Endothelial cell (in vitro differentiated cells): ENCODE measurements at regions not wholly inside any gene's neighbourhood (a gene's known extent, or its start where the extent isn't known, plus 50 kb on each side); places are given as distances from the start of the nearest gene placed in this dataset.

ENCODE experiments used
- DNase-seq: peaks from one replicate; pipeline ENCODE4 v3.0.0; 2021; ENCODE audit warnings: low spot score
- H3K27ac Mint-ChIP-seq: one replicate; pipeline ENCODE4 v1.8.0; 2021; ENCODE audit warnings: mixed read lengths, inconsistent platforms; ENCODE audit not compliant: unreplicated experiment
- H3K27me3 Mint-ChIP-seq: one replicate; pipeline ENCODE4 v1.8.0; 2021; ENCODE audit warnings: mild to moderate bottlenecking, moderate library complexity, mixed read lengths, inconsistent platforms; ENCODE audit not compliant: unreplicated experiment
- H3K36me3 Mint-ChIP-seq: one replicate; pipeline ENCODE4 v1.8.0; 2021; ENCODE audit warnings: mild to moderate bottlenecking, low read depth, mixed read lengths, inconsistent platforms; ENCODE audit not compliant: unreplicated experiment
- H3K4me1 Mint-ChIP-seq: one replicate; pipeline ENCODE4 v1.8.0; 2021; ENCODE audit warnings: mild to moderate bottlenecking, mixed read lengths, inconsistent platforms; ENCODE audit not compliant: unreplicated experiment
- H3K4me3 Mint-ChIP-seq: one replicate; pipeline ENCODE4 v1.8.0; 2021; ENCODE audit warnings: mild to moderate bottlenecking, mixed read lengths, inconsistent platforms; ENCODE audit not compliant: unreplicated experiment
- H3K9me3 Mint-ChIP-seq: one replicate; pipeline ENCODE4 v1.8.0; 2021; ENCODE audit warnings: mixed read lengths, inconsistent platforms; ENCODE audit not compliant: unreplicated experiment
- CTCF ChIP-seq: fragments of 200-600 bp; sonication (generic); IDR thresholded peaks from one replicate; pipeline ENCODE4 v1.5.0; 2021; ENCODE audit warnings: antibody characterized with exemption; ENCODE audit not compliant: unreplicated experiment

DNA sequence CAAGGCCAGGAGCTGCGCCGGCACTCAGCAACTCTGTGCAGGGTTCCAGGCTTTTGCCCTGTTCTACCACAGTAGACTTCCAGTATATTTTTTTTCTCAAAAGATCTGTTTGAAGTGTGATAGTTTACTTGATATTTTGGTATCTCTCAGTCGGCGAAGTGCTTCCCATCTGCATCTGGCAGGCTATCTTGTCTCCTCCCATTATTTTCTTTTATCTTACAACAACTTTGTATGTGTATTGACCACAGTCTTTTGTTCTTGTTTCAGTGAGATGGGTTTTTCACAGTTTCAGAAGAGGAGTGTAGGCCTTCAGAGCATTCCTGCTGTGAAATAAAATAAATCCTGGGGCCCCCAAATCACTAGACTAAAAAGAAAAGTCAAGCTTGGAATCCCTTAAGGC is 292.9 kb downstream of the PTGER3 start:
- Mint-ChIP-seq H3K4me3 (no peak overlapping the region), H3K27me3 (peaks cover 9% of the 10 kb centered on the region), H3K36me3 (no peaks in the 10 kb centered on the region), H3K4me1 (no peaks in the 10 kb centered on the region), H3K9me3 (no peaks in the 10 kb centered on the region), H3K27ac (no peak overlapping the region)
- no peak for DNase-seq
- no peak for TF ChIP-seq CTCF

DNA sequence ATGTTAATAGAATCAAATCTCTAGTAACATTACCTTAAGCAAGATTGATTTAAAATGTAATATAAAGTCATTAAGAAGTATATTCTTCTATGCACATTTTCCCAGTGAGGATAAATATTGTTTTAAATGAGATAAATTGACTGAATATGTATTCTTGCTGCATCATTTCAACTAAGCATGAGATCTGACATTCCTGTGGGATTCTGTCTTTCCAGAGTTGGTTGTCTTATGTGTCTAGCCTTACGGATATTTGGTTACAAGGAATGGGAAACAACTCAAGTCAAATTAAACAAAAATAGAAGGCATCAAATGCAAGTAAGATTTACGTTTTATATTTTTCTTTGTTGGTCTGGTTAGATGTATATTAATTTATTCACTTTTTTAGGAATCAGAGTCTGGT is 287.5 kb downstream of the PTGER3 start:
- Mint-ChIP-seq H3K36me3 (no peaks in the 10 kb centered on the region), H3K27ac (no peak overlapping the region), H3K4me1 (no peaks in the 10 kb centered on the region), H3K9me3 (no peaks in the 10 kb centered on the region), H3K4me3 (no peak overlapping the region), H3K27me3 (peaks cover 2% of the 10 kb centered on the region)
- TF ChIP-seq CTCF: no peak
- no peak for DNase-seq

GRCh38 chr1:70762386-70762785 is 285.2 kb downstream of the PTGER3 start:
- TF ChIP-seq CTCF: no peak
- DNase-seq: no peak

DNA sequence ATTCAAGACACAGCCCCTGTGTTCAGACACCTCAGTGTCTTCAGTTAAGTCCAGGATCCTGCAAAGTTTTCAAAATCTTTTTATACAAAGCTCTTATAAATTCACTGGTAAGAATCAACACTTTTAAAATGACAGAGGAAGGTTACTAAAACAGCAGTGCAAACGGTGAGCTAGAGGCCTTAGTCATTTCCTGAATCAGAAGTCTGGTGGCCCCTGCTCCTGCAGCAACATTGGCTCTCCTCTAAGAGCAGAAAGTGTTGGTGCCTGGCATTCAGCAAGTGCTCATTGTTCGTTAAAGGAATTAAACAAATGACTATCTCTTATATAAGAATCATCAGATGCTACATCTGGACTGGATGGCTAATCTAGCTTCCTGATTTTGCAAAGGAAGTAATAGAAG is 282.9 kb downstream of the PTGER3 start:
- TF ChIP-seq CTCF: no peak
- Mint-ChIP-seq H3K27me3 (peaks cover 1% of the 10 kb centered on the region), H3K27ac (no peak overlapping the region), H3K4me1 (no peaks in the 10 kb centered on the region), H3K4me3 (no peak overlapping the region), H3K9me3 (no peaks in the 10 kb centered on the region), H3K36me3 (no peaks in the 10 kb centered on the region)
- DNase-seq: no peak

More at GRCh38 chr1:70762386-70762785, 285.2 kb downstream of the PTGER3 start:
- Mint-ChIP-seq H3K9me3 (no peaks in the 10 kb centered on the region), H3K36me3 (no peaks in the 10 kb centered on the region), H3K27ac (no peak overlapping the region), H3K27me3 (peaks cover 2% of the 10 kb centered on the region), H3K4me1 (no peaks in the 10 kb centered on the region), H3K4me3 (no peak overlapping the region)

DNA sequence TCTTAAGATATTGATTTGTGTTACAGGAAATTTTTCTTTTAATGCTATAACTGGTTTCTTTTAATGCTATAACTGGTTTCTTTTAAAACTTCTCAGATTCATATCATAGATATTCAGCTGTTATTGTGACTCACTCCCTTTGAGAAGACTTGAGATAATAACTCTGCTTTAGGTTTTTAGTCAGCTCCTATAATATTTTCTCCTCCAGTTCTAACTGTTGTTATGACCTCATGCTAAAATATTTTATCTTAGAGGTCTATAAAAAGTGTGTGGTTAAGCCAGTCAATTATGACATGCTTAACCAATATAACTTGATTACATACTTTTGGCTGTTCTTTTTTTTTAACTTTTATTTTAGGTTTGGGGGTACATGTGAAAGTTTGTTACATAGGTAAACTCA is 280.2 kb downstream of the PTGER3 start:
- no peak for TF ChIP-seq CTCF
- H3K27ac Mint-ChIP-seq: no peak overlapping the region
- no peaks in the 10 kb centered on the region for H3K4me1 Mint-ChIP-seq
- peaks cover 1% of the 10 kb centered on the region for H3K27me3 Mint-ChIP-seq
- no peaks in the 10 kb centered on the region for H3K36me3 Mint-ChIP-seq
- no peak for DNase-seq
- H3K4me3 Mint-ChIP-seq: no peak overlapping the region
- H3K9me3 Mint-ChIP-seq: no peaks in the 10 kb centered on the region
